GM21447 (cell line): ENCODE measurements at regions not wholly inside any gene's neighbourhood (a gene's known extent, or its start where the extent isn't known, plus 50 kb on each side); places are given as distances from the start of the nearest gene placed in this dataset.

Experiments
- ATAC-seq: cut with Tn5 transposase; IDR thresholded peaks from one replicate; pipeline ENCODE4 v1.9.1; 2021; ENCODE audit not compliant: unreplicated experiment

- ATAC-seq, result no peak
These were observed 202.3 kb downstream of the RAB11FIP4 start for GRCh38 chr17:31593806-31594205.

- no peak for ATAC-seq
These were observed 200.4 kb downstream of the RAB11FIP4 start for GRCh38 chr17:31591924-31592323.

GRCh38 chr17:31588512-31588911 is 197.0 kb downstream of the RAB11FIP4 start:
- ATAC-seq, result no peak

GRCh38 chr17:31588034-31588433 is 196.6 kb downstream of the RAB11FIP4 start:
- ATAC-seq, result no peak
